ENCODE measurements at regions not wholly inside any gene's neighbourhood (a gene's known extent, or its start where the extent isn't known, plus 50 kb on each side); places are given as distances from the start of the nearest gene placed in this dataset.
"Not testable (repeated sequence)": the region's sequence is repeated elsewhere in the genome, so short reads cannot be mapped to it uniquely, and the experiment has no call there.

GRCh38 chr2:16248571-16249105 is 308.3 kb downstream of the MYCN start:
- no peak for DNase-seq

GRCh38 chr2:16247326-16248122 is 307.2 kb downstream of the MYCN start:
- DNase-seq = no peak

GRCh38 chr2:16246911-16247310 is 306.6 kb downstream of the MYCN start:
- DNase-seq = no peak

GRCh38 chr2:16246281-16246850 is 306.0 kb downstream of the MYCN start:
- no peak for DNase-seq

- no peak for DNase-seq
Observed at GRCh38 chr2:16245481-16246054, 305.2 kb downstream of the MYCN start.

GRCh38 chr2:16244966-16245320 is 304.6 kb downstream of the MYCN start:
- no peak for DNase-seq

- no peak for DNase-seq
Observed at GRCh38 chr2:16244153-16244965, 304.0 kb downstream of the MYCN start.

- no peak for DNase-seq
Observed at GRCh38 chr2:16243411-16243996, 303.2 kb downstream of the MYCN start.

GRCh38 chr2:16242906-16243305 is 302.6 kb downstream of the MYCN start:
- DNase-seq = no peak

GRCh38 chr2:16241166-16242160 is 301.1 kb downstream of the MYCN start:
- no peak for DNase-seq

GRCh38 chr2:16240402-16240801 is 300.1 kb downstream of the MYCN start:
- DNase-seq = no peak

- DNase-seq = no peak
Observed at GRCh38 chr2:16239296-16239850, 299.0 kb downstream of the MYCN start.

GRCh38 chr2:16238786-16239185 is 298.4 kb downstream of the MYCN start:
- no peak for DNase-seq

- no peak for DNase-seq
Observed at GRCh38 chr2:16238001-16238761, 297.8 kb downstream of the MYCN start.

GRCh38 chr2:16235747-16236146 is 295.4 kb downstream of the MYCN start:
- no peak for DNase-seq

- not testable (repeated sequence) for DNase-seq
Observed at GRCh38 chr2:16235291-16235690, 294.9 kb downstream of the MYCN start.

GRCh38 chr2:16228951-16229350 is 288.6 kb downstream of the MYCN start:
- no peak for DNase-seq

GRCh38 chr2:16228471-16228870 is 288.1 kb downstream of the MYCN start:
- DNase-seq = no peak

GRCh38 chr2:16227811-16228462 is 287.6 kb downstream of the MYCN start:
- no peak for DNase-seq
